NB4 (cell line): ENCODE measurements at regions not wholly inside any gene's neighbourhood (a gene's known extent, or its start where the extent isn't known, plus 50 kb on each side); places are given as distances from the start of the nearest gene placed in this dataset.

ENCODE experiments used
- DNase-seq: peaks from one replicate; pipeline ENCODE4 v3.0.0; 2010; ENCODE audit warnings: low read depth
- H3K4me3 ChIP-seq: one replicate; pipeline ENCODE4 v1.5.1; 2011; ENCODE audit warnings: mild to moderate bottlenecking, low read depth, low read length, moderate library complexity
- MAX ChIP-seq: IDR thresholded peaks from 2 replicates; pipeline ENCODE4 v1.6.1; 2011; ENCODE audit warnings: low read depth, low read length
- MYC ChIP-seq: IDR thresholded peaks from 2 replicates; pipeline ENCODE4 v1.6.1; 2011; ENCODE audit warnings: low read depth, low read length
- POLR2A ChIP-seq: IDR thresholded peaks from 2 replicates; pipeline ENCODE4 v1.6.1; 2011; ENCODE audit warnings: mild to moderate bottlenecking; ENCODE audit not compliant: insufficient read length; ENCODE audit errors: extremely low read depth
- TF ChIP-seq, protein P1 (sequence below): IDR thresholded peaks from one replicate; pipeline ENCODE4 v1.5.1; 2012; ENCODE audit warnings: low read depth, low read length

- H3K4me3 ChIP-seq = no peak overlapping the region
- no peak for DNase-seq
- TF ChIP-seq, protein P1, sequence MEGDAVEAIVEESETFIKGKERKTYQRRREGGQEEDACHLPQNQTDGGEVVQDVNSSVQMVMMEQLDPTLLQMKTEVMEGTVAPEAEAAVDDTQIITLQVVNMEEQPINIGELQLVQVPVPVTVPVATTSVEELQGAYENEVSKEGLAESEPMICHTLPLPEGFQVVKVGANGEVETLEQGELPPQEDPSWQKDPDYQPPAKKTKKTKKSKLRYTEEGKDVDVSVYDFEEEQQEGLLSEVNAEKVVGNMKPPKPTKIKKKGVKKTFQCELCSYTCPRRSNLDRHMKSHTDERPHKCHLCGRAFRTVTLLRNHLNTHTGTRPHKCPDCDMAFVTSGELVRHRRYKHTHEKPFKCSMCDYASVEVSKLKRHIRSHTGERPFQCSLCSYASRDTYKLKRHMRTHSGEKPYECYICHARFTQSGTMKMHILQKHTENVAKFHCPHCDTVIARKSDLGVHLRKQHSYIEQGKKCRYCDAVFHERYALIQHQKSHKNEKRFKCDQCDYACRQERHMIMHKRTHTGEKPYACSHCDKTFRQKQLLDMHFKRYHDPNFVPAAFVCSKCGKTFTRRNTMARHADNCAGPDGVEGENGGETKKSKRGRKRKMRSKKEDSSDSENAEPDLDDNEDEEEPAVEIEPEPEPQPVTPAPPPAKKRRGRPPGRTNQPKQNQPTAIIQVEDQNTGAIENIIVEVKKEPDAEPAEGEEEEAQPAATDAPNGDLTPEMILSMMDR = no peak
- no peak for TF ChIP-seq MAX
- TF ChIP-seq MYC = no peak
- no peak for TF ChIP-seq POLR2A
Measured at GRCh38 chr1:9419369-9420041, 119.8 kb upstream of the SLC25A33 start.

GRCh38 chr1:9420835-9421532, 118.3 kb upstream of the SLC25A33 start:
- H3K4me3 ChIP-seq = no peak overlapping the region
- no peak for TF ChIP-seq POLR2A
- no peak for TF ChIP-seq MYC
- TF ChIP-seq, protein P1 = no peak
- no peak for TF ChIP-seq MAX
- DNase-seq = no peak

DNA sequence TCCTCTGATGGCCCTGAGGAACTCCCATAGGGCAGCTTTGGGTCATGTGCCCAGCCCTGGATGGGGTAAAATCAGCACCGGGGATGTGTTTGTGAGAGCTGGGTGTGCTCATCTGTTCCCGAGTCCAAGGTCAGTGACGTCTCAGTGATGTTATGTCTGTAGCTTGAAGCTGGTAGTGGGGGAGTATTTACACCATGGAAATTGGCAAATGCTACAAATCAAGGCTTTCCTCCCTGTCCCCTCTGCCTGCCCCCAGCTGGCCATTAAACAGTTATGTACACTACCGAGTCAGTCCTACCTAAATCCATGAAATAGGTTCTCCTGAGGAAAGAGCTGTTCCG, 117.8 kb upstream of the SLC25A33 start:
- no peak for DNase-seq
- no peak overlapping the region for H3K4me3 ChIP-seq
- TF ChIP-seq POLR2A (no peak), MYC (no peak), MAX (no peak)
- TF ChIP-seq, protein P1 = no peak

- no peak overlapping the region for H3K4me3 ChIP-seq
- no peak for DNase-seq
- TF ChIP-seq MAX = no peak
- TF ChIP-seq, protein P1 = no peak
Measured at GRCh38 chr1:9422321-9422720, 116.9 kb upstream of the SLC25A33 start.

GRCh38 chr1:9422911-9423505, 116.3 kb upstream of the SLC25A33 start:
- no peak for TF ChIP-seq MYC
- no peak for TF ChIP-seq MAX
- TF ChIP-seq POLR2A = no peak
- TF ChIP-seq, protein P1 = no peak
- no peak overlapping the region for H3K4me3 ChIP-seq
- DNase-seq = no peak
